Right lobe of liver (tissue), 4 donors: ENCODE measurements at regions not wholly inside any gene's neighbourhood (a gene's known extent, or its start where the extent isn't known, plus 50 kb on each side); places are given as distances from the start of the nearest gene placed in this dataset.

ENCODE experiments used
- CTCF ChIP-seq, 4 donors: fragments of 200-600 bp in 3 of 4; fragments of 450-650 bp in 1 of 4; IDR thresholded peaks; one replicate each; pipeline versions ENCODE4 v1.5.1 to v1.8.0; 2016 to 2022; ENCODE audit warnings: antibody characterized with exemption in 4 of 4, mild to moderate bottlenecking in 2 of 4
- POLR2A ChIP-seq: fragments of 450-650 bp; IDR thresholded peaks from one replicate; pipeline ENCODE4 v1.6.1; 2017; ENCODE audit warnings: antibody characterized with exemption, mild to moderate bottlenecking
- donor health status: DM: no; HTN: no; CAD: no.
- donor health status: DM: no; HTN: no; CAD: no.
- donor health status: DM: no; HTN: yes; CAD: no.

- TF ChIP-seq CTCF (IDR thresholded peaks at IDR 0.05): no peak
- no peak for TF ChIP-seq POLR2A
Observed at GRCh38 chr1:63190171-63190570, 132.2 kb upstream of the FOXD3 start.
